Neutrophil (primary cell): ENCODE measurements at regions not wholly inside any gene's neighbourhood (a gene's known extent, or its start where the extent isn't known, plus 50 kb on each side); places are given as distances from the start of the nearest gene placed in this dataset.

Experiments used
- H3K27ac ChIP-seq: fragments of 200-600 bp; sonication (generic); 2 replicates; pipeline ENCODE4 v1.5.1; 2016; ENCODE audit warnings: mild to moderate bottlenecking, moderate library complexity
- H3K27me3 ChIP-seq: fragments of 200-600 bp; sonication (generic); 2 replicates; pipeline ENCODE4 v1.6.0; 2016; ENCODE audit warnings: mild to moderate bottlenecking
- H3K36me3 ChIP-seq: fragments of 200-600 bp; sonication (generic); 2 replicates; pipeline ENCODE4 v1.5.1; 2017
- H3K4me1 ChIP-seq, 2 experiments: fragments of 200-600 bp in 1 of 2; sonication (generic) in 1 of 2; 1 replicate in 1 of 2; 2 replicates in 1 of 2; pipeline versions ENCODE4 v1.5.1 to v1.6.1; 2013 to 2016; ENCODE audit warnings: low read depth in 1 of 2, low read length in 1 of 2, mild to moderate bottlenecking in 1 of 2, moderate library complexity in 1 of 2; ENCODE audit not compliant: control insufficient read depth in 1 of 2, insufficient read depth in 1 of 2
- H3K4me3 ChIP-seq, 2 experiments: fragments of 200-600 bp in 1 of 2; sonication (generic) in 1 of 2; 1 replicate in 1 of 2; 2 replicates in 1 of 2; pipeline ENCODE4 v1.5.1; 2013 to 2016; ENCODE audit warnings: low read depth in 1 of 2, low read length in 1 of 2, mild to moderate bottlenecking in 1 of 2, moderate library complexity in 1 of 2
- H3K9me3 ChIP-seq: fragments of 200-600 bp; sonication (generic); 2 replicates; pipeline ENCODE4 v1.5.1; 2016
- CTCF ChIP-seq: fragments of 200-600 bp; sonication (generic); IDR thresholded peaks from 2 replicates; pipeline ENCODE4 v1.5.1; 2016; ENCODE audit warnings: antibody characterized with exemption

DNA sequence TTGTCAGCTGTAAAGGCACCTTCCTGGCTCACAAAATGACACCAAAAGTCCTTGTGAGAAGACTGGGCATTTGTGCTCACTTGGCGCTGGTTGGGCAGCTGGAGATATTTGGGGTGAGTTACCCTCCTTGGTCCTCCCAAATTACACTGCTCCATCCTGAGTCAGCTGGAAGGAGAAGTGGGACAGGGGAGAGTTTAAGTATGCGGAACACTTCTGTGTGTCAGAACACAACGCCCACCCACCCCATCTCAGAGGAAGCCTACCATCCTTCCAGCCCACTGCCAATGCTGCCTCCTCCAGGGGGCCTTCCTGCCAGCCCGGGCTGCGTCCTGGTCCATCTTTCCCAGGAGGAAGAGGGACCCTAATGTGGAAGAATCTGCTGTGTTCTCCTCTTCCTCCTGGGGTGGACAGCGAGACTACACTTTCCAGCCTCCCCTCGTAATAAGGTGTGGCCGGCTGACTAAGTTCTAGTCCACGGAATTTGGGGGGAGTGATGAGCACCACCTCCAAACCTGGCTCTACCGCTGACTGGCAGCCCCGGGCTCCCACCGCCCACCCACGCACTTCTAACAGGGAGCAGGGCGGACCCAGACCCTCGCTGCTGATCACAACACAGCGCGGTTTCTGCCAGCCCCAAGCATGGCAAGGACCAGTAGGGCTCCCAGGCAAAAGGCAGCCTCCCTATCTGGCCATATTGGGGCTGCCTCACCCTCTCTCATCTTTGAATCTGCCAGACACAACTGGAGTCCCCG lies 265.0 kb downstream of the XXYLT1 start:
- no peaks in the 10 kb centered on the region for H3K36me3 ChIP-seq
- H3K9me3 ChIP-seq: no peaks in the 10 kb centered on the region
- H3K27me3 ChIP-seq: no peaks in the 10 kb centered on the region
- no peak for TF ChIP-seq CTCF
- H3K27ac ChIP-seq: no peak overlapping the region
- H3K4me3 ChIP-seq: no peak overlapping the region
- peaks cover 25 to 35% of the 10 kb centered on the region in 2 experiments for H3K4me1 ChIP-seq

GRCh38 chr3:195007151-195007550 lies 263.8 kb downstream of the XXYLT1 start:
- TF ChIP-seq CTCF: no peak
- Histone ChIP-seq H3K36me3 (no peaks in the 10 kb centered on the region), H3K9me3 (no peaks in the 10 kb centered on the region), H3K27me3 (no peaks in the 10 kb centered on the region), H3K4me1 (peaks cover 18 to 27% of the 10 kb centered on the region in 2 experiments), H3K27ac (no peak overlapping the region), H3K4me3 (no peak overlapping the region)

- no peak overlapping the region for H3K4me3 ChIP-seq
- no peak overlapping the region for H3K27ac ChIP-seq
- H3K4me1 ChIP-seq: peaks cover 12 to 21% of the 10 kb centered on the region in 2 experiments
- H3K9me3 ChIP-seq: no peaks in the 10 kb centered on the region
- H3K27me3 ChIP-seq: no peaks in the 10 kb centered on the region
- TF ChIP-seq CTCF: no peak
- no peaks in the 10 kb centered on the region for H3K36me3 ChIP-seq
These were observed 263.2 kb downstream of the XXYLT1 start for GRCh38 chr3:195007766-195008165.

GRCh38 chr3:195008816-195009215 lies 262.1 kb downstream of the XXYLT1 start:
- H3K27ac ChIP-seq: no peak overlapping the region
- no peak for TF ChIP-seq CTCF
- no peak overlapping the region for H3K4me3 ChIP-seq
- H3K36me3 ChIP-seq: no peaks in the 10 kb centered on the region
- no peaks in the 10 kb centered on the region for H3K27me3 ChIP-seq
- H3K9me3 ChIP-seq: no peaks in the 10 kb centered on the region
- peaks cover 1 to 10% of the 10 kb centered on the region in 2 experiments for H3K4me1 ChIP-seq

DNA sequence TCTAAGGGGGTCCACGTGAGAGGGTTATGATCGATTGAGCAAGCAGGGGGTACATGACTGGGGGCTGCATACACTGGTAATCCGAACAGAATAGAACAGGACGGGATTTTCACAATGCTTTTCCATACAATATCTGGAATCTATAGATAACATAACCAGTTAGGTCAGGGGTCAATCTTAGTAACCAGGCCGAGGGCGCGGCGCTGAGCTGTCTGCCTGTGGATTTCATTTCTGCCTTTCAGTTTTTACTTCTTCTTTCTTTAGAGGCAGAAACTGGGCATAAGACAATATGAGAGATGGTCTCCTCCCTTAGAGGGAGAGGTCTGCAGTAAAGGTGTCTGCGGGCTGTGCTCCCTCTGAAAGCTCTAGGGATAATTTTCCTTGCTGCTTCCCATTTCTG lies 261.3 kb downstream of the XXYLT1 start:
- no peaks in the 10 kb centered on the region for H3K36me3 ChIP-seq
- no peaks in the 10 kb centered on the region for H3K9me3 ChIP-seq
- no peaks in the 10 kb centered on the region for H3K27me3 ChIP-seq
- H3K27ac ChIP-seq: no peak overlapping the region
- TF ChIP-seq CTCF: no peak
- peaks cover 0 to 8% of the 10 kb centered on the region in 2 experiments for H3K4me1 ChIP-seq
- H3K4me3 ChIP-seq: no peak overlapping the region
